Breast epithelium (tissue), 3 donors: ENCODE measurements at regions not wholly inside any gene's neighbourhood (a gene's known extent, or its start where the extent isn't known, plus 50 kb on each side); places are given as distances from the start of the nearest gene placed in this dataset.

Experiments used
- CTCF ChIP-seq, 3 donors: fragments of 450-650 bp; IDR thresholded peaks; one replicate each; pipeline ENCODE4 v1.5.1; 2016 to 2017; ENCODE audit warnings: antibody characterized with exemption in 3 of 3, mild to moderate bottlenecking in 3 of 3, moderate library complexity in 3 of 3
- POLR2A ChIP-seq: fragments of 450-650 bp; IDR thresholded peaks from one replicate; pipeline ENCODE4 v1.6.1; 2016; ENCODE audit warnings: antibody characterized with exemption, mild to moderate bottlenecking, moderate library complexity
- POLR2AphosphoS5 ChIP-seq, 3 donors: sonication (generic); formaldehyde crosslinking; IDR thresholded peaks; one replicate each; pipeline ENCODE4 v1.6.1; 2017; ENCODE audit warnings: antibody characterized with exemption in 3 of 3

DNA sequence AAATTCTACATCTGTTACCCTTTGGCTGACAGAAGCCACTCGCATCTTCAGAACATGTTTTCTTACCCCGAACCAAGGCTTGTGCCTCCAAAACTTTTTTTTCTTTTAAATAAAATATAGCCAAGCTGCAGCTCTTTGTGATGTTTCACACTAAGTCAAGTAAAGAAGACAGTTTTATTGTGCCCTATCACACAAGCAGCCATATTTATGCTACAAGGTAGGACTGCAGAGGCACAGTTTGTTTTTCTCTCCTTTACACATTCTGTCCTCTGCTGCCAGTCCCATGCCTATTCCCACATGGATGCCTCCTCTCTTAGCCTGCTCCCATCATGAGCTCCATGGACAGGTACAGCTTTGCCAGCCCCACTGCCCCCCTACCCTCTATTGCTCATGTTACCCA lies 219.6 kb upstream of the THUMPD2 start:
- TF ChIP-seq POLR2A = no peak
- no peak for TF ChIP-seq POLR2AphosphoS5 (IDR thresholded peaks at IDR 0.05)
- no peak for TF ChIP-seq CTCF (IDR thresholded peaks at IDR 0.05)
